SH-SY5Y (cell line): ENCODE measurements at regions not wholly inside any gene's neighbourhood (a gene's known extent, or its start where the extent isn't known, plus 50 kb on each side); places are given as distances from the start of the nearest gene placed in this dataset.

Experiments used
- GATA2 ChIP-seq: IDR thresholded peaks from 2 replicates; pipeline ENCODE4 v1.6.1; 2011; ENCODE audit warnings: mild to moderate bottlenecking, low read depth, low read length
- GATA3 ChIP-seq: IDR thresholded peaks from 2 replicates; pipeline ENCODE4 v1.6.1; 2011; ENCODE audit warnings: low read depth, mild to moderate bottlenecking, low read length, moderate library complexity

- TF ChIP-seq GATA3 (no peak), GATA2 (no peak)
These were observed 220.1 kb upstream of the CBLB start for GRCh38 chr3:106088899-106089298.
